CD4-positive, CD25-positive, alpha-beta regulatory T cell (primary cell): ENCODE measurements at regions not wholly inside any gene's neighbourhood (a gene's known extent, or its start where the extent isn't known, plus 50 kb on each side); places are given as distances from the start of the nearest gene placed in this dataset.

Source experiments
- ATAC-seq, 2 donors: fragments of 150-1000 bp; cut with Tn5 transposase; one replicate each; pipeline ENCODE4 v1.10.0; 2021; ENCODE audit warnings: low read depth in 2 of 2, moderate number of reproducible peaks in 2 of 2, moderate library complexity in 1 of 2
- DNase-seq, 3 donors: peaks; one replicate each; pipeline versions ENCODE4 v3.0.0 to v3.0.0-alpha.2; 2012 to 2022; ENCODE audit warnings: mixed read lengths in 1 of 3
- H3K27ac ChIP-seq: one replicate; pipeline ENCODE4 v1.7.0; 2013; ENCODE audit warnings: mild to moderate bottlenecking, low read length; ENCODE audit not compliant: insufficient read depth, poor library complexity, severe bottlenecking
- H3K27me3 ChIP-seq: one replicate; pipeline ENCODE4 v1.7.0; 2013; ENCODE audit warnings: low read length; ENCODE audit not compliant: control insufficient read depth, insufficient read depth
- H3K36me3 ChIP-seq: one replicate; pipeline ENCODE4 v1.7.0; 2013; ENCODE audit warnings: mild to moderate bottlenecking, low read length, moderate library complexity; ENCODE audit not compliant: control insufficient read depth, insufficient read depth
- H3K4me1 ChIP-seq: 2 replicates; pipeline ENCODE4 v1.7.0; 2013; ENCODE audit warnings: mild to moderate bottlenecking, low read length; ENCODE audit not compliant: insufficient read depth, control insufficient read depth, poor library complexity, severe bottlenecking
- H3K4me3 ChIP-seq: one replicate; pipeline ENCODE4 v1.7.0; 2013; ENCODE audit warnings: low read depth, mild to moderate bottlenecking, low read length, moderate library complexity
- H3K9me3 ChIP-seq, 2 experiments: 1 replicate in 1 of 2; 2 replicates in 1 of 2; pipeline ENCODE4 v1.7.0; 2013; ENCODE audit warnings: low read length in 2 of 2, mild to moderate bottlenecking in 1 of 2, moderate library complexity in 1 of 2; ENCODE audit not compliant: control insufficient read depth in 2 of 2
- H3K27ac Mint-ChIP-seq, 3 donors: one replicate each; pipeline ENCODE4 v1.8.0; 2020 to 2022; ENCODE audit warnings: mild to moderate bottlenecking in 3 of 3, mixed read lengths in 3 of 3, moderate library complexity in 2 of 3
- H3K27me3 Mint-ChIP-seq: one replicate; pipeline ENCODE4 v1.8.0; 2022; ENCODE audit warnings: mild to moderate bottlenecking, mixed read lengths
- H3K36me3 Mint-ChIP-seq: one replicate; pipeline ENCODE4 v1.8.0; 2020; ENCODE audit warnings: mixed read lengths
- H3K4me1 Mint-ChIP-seq, 4 donors: one replicate each; pipeline ENCODE4 v1.8.0; 2020 to 2022; ENCODE audit warnings: mixed read lengths in 4 of 4, mild to moderate bottlenecking in 1 of 4
- H3K4me3 Mint-ChIP-seq, 4 donors: one replicate each; pipeline ENCODE4 v1.8.0; 2020 to 2022; ENCODE audit warnings: mild to moderate bottlenecking in 4 of 4, mixed read lengths in 4 of 4, moderate library complexity in 3 of 4
- H3K9me3 Mint-ChIP-seq, 7 donors: one replicate each; pipeline ENCODE4 v1.8.0; 2020 to 2022; ENCODE audit warnings: mixed read lengths in 7 of 7, mild to moderate bottlenecking in 3 of 7, moderate library complexity in 2 of 7

- Histone ChIP-seq H3K9me3 (no peaks in the 10 kb centered on the region), H3K4me3 (no peak overlapping the region), H3K27me3 (no peaks in the 10 kb centered on the region), H3K4me1 (no peaks in the 10 kb centered on the region), H3K27ac (no peak overlapping the region), H3K36me3 (no peaks in the 10 kb centered on the region)
- H3K4me1 Mint-ChIP-seq: no peaks in the 10 kb centered on the region
- no peak overlapping the region for H3K4me3 Mint-ChIP-seq
- no peaks in the 10 kb centered on the region for H3K27me3 Mint-ChIP-seq
- no peaks in the 10 kb centered on the region for H3K36me3 Mint-ChIP-seq
- no peak overlapping the region for H3K27ac Mint-ChIP-seq
- no peak for ATAC-seq
- peaks cover 0 to 5% (median 0%) of the 10 kb centered on the region in 7 donors for H3K9me3 Mint-ChIP-seq
- DNase-seq: no peak
Observed at GRCh38 chr14:34097644-34098043, 146.8 kb upstream of the EGLN3 start.

GRCh38 chr14:34094384-34094783, 143.5 kb upstream of the EGLN3 start:
- Histone ChIP-seq H3K9me3 (no peaks in the 10 kb centered on the region), H3K4me3 (no peak overlapping the region), H3K27ac (no peak overlapping the region), H3K4me1 (no peaks in the 10 kb centered on the region), H3K36me3 (no peaks in the 10 kb centered on the region), H3K27me3 (no peaks in the 10 kb centered on the region)
- H3K27ac Mint-ChIP-seq: no peak overlapping the region
- no peaks in the 10 kb centered on the region for H3K36me3 Mint-ChIP-seq
- no peak for ATAC-seq
- H3K9me3 Mint-ChIP-seq: peaks cover 0 to 5% (median 0%) of the 10 kb centered on the region in 7 donors
- H3K4me3 Mint-ChIP-seq: no peak overlapping the region
- H3K4me1 Mint-ChIP-seq: no peaks in the 10 kb centered on the region
- no peak for DNase-seq
- no peaks in the 10 kb centered on the region for H3K27me3 Mint-ChIP-seq

GRCh38 chr14:34093883-34094282, 143.0 kb upstream of the EGLN3 start:
- no peak for ATAC-seq
- peak in 1 of 3 donors; percentile 14 for DNase-seq
- Mint-ChIP-seq H3K4me3 (no peak overlapping the region), H3K27me3 (no peaks in the 10 kb centered on the region), H3K4me1 (no peaks in the 10 kb centered on the region), H3K27ac (peak overlapping the region in 1 of 3 donors; percentile 68), H3K9me3 (peaks cover 0 to 5% (median 0%) of the 10 kb centered on the region in 7 donors), H3K36me3 (no peaks in the 10 kb centered on the region)
- H3K4me3 ChIP-seq: no peak overlapping the region
- H3K27ac ChIP-seq: no peak overlapping the region
- H3K9me3 ChIP-seq: no peaks in the 10 kb centered on the region
- H3K36me3 ChIP-seq: no peaks in the 10 kb centered on the region
- no peaks in the 10 kb centered on the region for H3K4me1 ChIP-seq
- no peaks in the 10 kb centered on the region for H3K27me3 ChIP-seq

GRCh38 chr14:34090451-34090850, 139.6 kb upstream of the EGLN3 start:
- peaks cover 0 to 5% (median 0%) of the 10 kb centered on the region in 7 donors for H3K9me3 Mint-ChIP-seq
- H3K9me3 ChIP-seq: no peaks in the 10 kb centered on the region
- no peak overlapping the region for H3K27ac ChIP-seq
- H3K36me3 ChIP-seq: no peaks in the 10 kb centered on the region
- no peak overlapping the region for H3K4me3 ChIP-seq
- no peaks in the 10 kb centered on the region for H3K4me1 ChIP-seq
- H3K4me3 Mint-ChIP-seq: no peak overlapping the region
- DNase-seq (no peak), ATAC-seq (no peak)
- H3K36me3 Mint-ChIP-seq: no peaks in the 10 kb centered on the region
- no peak overlapping the region for H3K27ac Mint-ChIP-seq
- H3K27me3 ChIP-seq: no peaks in the 10 kb centered on the region
- peaks cover 7% of the 10 kb centered on the region for H3K27me3 Mint-ChIP-seq
- H3K4me1 Mint-ChIP-seq: no peaks in the 10 kb centered on the region

- DNase-seq (no peak), ATAC-seq (no peak)
- no peak overlapping the region for H3K27ac ChIP-seq
- H3K4me1 ChIP-seq: no peaks in the 10 kb centered on the region
- peaks cover 0 to 5% (median 0%) of the 10 kb centered on the region in 7 donors for H3K9me3 Mint-ChIP-seq
- H3K36me3 ChIP-seq: no peaks in the 10 kb centered on the region
- H3K4me3 Mint-ChIP-seq: no peak overlapping the region
- H3K36me3 Mint-ChIP-seq: no peaks in the 10 kb centered on the region
- no peaks in the 10 kb centered on the region for H3K4me1 Mint-ChIP-seq
- no peak overlapping the region for H3K27ac Mint-ChIP-seq
- H3K9me3 ChIP-seq: no peaks in the 10 kb centered on the region
- no peak overlapping the region for H3K4me3 ChIP-seq
- peaks cover 7% of the 10 kb centered on the region for H3K27me3 Mint-ChIP-seq
- H3K27me3 ChIP-seq: no peaks in the 10 kb centered on the region
Observed at GRCh38 chr14:34088914-34089313, 138.0 kb upstream of the EGLN3 start.

GRCh38 chr14:34087571-34087970, 136.7 kb upstream of the EGLN3 start:
- H3K27me3 ChIP-seq: no peaks in the 10 kb centered on the region
- H3K9me3 Mint-ChIP-seq: peaks cover 0 to 5% (median 0%) of the 10 kb centered on the region in 7 donors
- H3K36me3 Mint-ChIP-seq: no peaks in the 10 kb centered on the region
- H3K4me3 Mint-ChIP-seq: no peak overlapping the region
- no peak for ATAC-seq
- H3K27me3 Mint-ChIP-seq: peaks cover 7% of the 10 kb centered on the region
- no peaks in the 10 kb centered on the region for H3K4me1 ChIP-seq
- H3K27ac ChIP-seq: no peak overlapping the region
- H3K4me3 ChIP-seq: no peak overlapping the region
- DNase-seq: no peak
- H3K27ac Mint-ChIP-seq: no peak overlapping the region
- no peaks in the 10 kb centered on the region for H3K4me1 Mint-ChIP-seq
- H3K9me3 ChIP-seq: no peaks in the 10 kb centered on the region
- H3K36me3 ChIP-seq: no peaks in the 10 kb centered on the region

- Histone ChIP-seq H3K36me3 (no peaks in the 10 kb centered on the region), H3K4me3 (no peak overlapping the region), H3K9me3 (no peaks in the 10 kb centered on the region), H3K27me3 (no peaks in the 10 kb centered on the region), H3K4me1 (no peaks in the 10 kb centered on the region), H3K27ac (no peak overlapping the region)
- Mint-ChIP-seq H3K9me3 (peaks cover 0 to 5% (median 0%) of the 10 kb centered on the region in 7 donors), H3K4me3 (no peak overlapping the region), H3K4me1 (no peaks in the 10 kb centered on the region), H3K27me3 (peaks cover 7% of the 10 kb centered on the region), H3K27ac (no peak overlapping the region), H3K36me3 (no peaks in the 10 kb centered on the region)
- DNase-seq: no peak
- no peak for ATAC-seq
Observed at GRCh38 chr14:34086223-34086757, 135.4 kb upstream of the EGLN3 start.

- Mint-ChIP-seq H3K4me1 (no peaks in the 10 kb centered on the region), H3K4me3 (no peak overlapping the region), H3K27me3 (peaks cover 7% of the 10 kb centered on the region), H3K9me3 (peaks cover 0 to 5% (median 0%) of the 10 kb centered on the region in 7 donors), H3K36me3 (no peaks in the 10 kb centered on the region), H3K27ac (no peak overlapping the region)
- ATAC-seq (no peak), DNase-seq (no peak)
- Histone ChIP-seq H3K36me3 (no peaks in the 10 kb centered on the region), H3K9me3 (no peaks in the 10 kb centered on the region), H3K4me1 (no peaks in the 10 kb centered on the region), H3K27ac (no peak overlapping the region), H3K27me3 (no peaks in the 10 kb centered on the region), H3K4me3 (no peak overlapping the region)
Observed at GRCh38 chr14:34085695-34086094, 134.8 kb upstream of the EGLN3 start.
